ENCODE measurements at regions not wholly inside any gene's neighbourhood (a gene's known extent, or its start where the extent isn't known, plus 50 kb on each side); places are given as distances from the start of the nearest gene placed in this dataset.

DNA sequence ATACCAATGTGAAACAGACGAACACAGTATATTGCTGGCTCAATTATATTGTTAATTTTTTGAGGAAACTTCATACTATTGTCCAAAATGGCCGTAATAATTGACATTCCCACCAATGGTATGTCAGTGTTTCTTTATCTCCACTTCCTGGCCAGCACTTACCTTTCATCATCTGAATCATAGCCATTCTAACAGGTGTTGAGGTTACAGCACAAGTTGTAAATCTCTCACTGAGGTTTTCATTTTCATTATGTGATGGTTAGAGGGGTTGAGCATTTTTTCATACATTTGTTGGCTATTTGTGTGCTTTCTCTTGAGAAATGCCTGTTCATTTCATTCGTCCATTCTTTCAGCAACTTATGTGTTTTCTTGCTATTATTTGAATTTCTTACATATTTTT is 824.0 kb downstream of the UQCRFS1 start:
- no peaks in the 10 kb centered on the region for H3K79me2 ChIP-seq (ENCODE audit: insufficient read depth, low read length)
- no peaks in the 10 kb centered on the region for H3F3A ChIP-seq (ENCODE audit: low read depth)
- TF ChIP-seq, protein P1, sequence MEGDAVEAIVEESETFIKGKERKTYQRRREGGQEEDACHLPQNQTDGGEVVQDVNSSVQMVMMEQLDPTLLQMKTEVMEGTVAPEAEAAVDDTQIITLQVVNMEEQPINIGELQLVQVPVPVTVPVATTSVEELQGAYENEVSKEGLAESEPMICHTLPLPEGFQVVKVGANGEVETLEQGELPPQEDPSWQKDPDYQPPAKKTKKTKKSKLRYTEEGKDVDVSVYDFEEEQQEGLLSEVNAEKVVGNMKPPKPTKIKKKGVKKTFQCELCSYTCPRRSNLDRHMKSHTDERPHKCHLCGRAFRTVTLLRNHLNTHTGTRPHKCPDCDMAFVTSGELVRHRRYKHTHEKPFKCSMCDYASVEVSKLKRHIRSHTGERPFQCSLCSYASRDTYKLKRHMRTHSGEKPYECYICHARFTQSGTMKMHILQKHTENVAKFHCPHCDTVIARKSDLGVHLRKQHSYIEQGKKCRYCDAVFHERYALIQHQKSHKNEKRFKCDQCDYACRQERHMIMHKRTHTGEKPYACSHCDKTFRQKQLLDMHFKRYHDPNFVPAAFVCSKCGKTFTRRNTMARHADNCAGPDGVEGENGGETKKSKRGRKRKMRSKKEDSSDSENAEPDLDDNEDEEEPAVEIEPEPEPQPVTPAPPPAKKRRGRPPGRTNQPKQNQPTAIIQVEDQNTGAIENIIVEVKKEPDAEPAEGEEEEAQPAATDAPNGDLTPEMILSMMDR (conservative IDR thresholded peaks at IDR 0.05; ENCODE audit: low read length): no peak
- no peak for TF ChIP-seq EZH2phosphoT487 (IDR thresholded peaks at IDR 0.05; ENCODE audit: borderline replicate concordance)
- H3K4me2 ChIP-seq (ENCODE audit: low read depth, low read length, poor library complexity, severe bottlenecking): no peak overlapping the region
- no peaks in the 10 kb centered on the region for H3K9me2 ChIP-seq (replicated peaks; ENCODE audit: low read depth, low read length)
- no peaks in the 10 kb centered on the region for H3K4me1 ChIP-seq (ENCODE audit: insufficient read depth, low read length, poor library complexity, severe bottlenecking)
- no peaks in the 10 kb centered on the region for H4K20me1 ChIP-seq (ENCODE audit: insufficient read depth, low read length, poor library complexity, severe bottlenecking)
- H3K36me3 ChIP-seq (ENCODE audit: insufficient read depth, low read length): no peaks in the 10 kb centered on the region
- no peak overlapping the region for H3K9ac ChIP-seq (ENCODE audit: low read depth, low read length, poor library complexity, severe bottlenecking)
- H3K9me3 ChIP-seq (ENCODE audit: insufficient read depth, low read depth, low read length): no peaks in the 10 kb centered on the region; the same call in 1 of the 2 replicates
- no peak overlapping the region for H2AFZ ChIP-seq (ENCODE audit: low read length)
- H3K4me3 ChIP-seq (ENCODE audit: low read length, poor library complexity, severe bottlenecking): no peak overlapping the region
- H3K27me3 ChIP-seq (ENCODE audit: insufficient read depth, low read length, poor library complexity, severe bottlenecking): no peaks in the 10 kb centered on the region

DNA sequence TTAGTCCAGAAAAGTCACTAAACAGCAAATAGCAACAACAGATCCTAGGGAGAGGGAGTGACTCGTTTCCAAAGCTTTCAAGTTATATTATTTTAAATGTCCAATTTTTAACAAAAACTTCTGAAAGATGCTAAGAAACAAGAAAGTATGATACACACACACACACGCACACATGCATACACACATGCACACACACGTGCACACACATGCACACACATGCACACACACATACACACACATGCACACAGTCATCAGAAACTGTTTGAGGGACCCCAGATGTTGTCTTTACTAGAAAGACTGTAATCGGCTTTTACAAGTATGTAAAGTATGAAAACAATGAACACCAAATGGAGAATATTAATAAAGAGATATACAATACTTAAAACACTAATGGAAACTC is 825.4 kb downstream of the UQCRFS1 start:
- Histone ChIP-seq H3K4me3 (ENCODE audit: low read length, poor library complexity, severe bottlenecking) (no peak overlapping the region), H3K27me3 (ENCODE audit: insufficient read depth, low read length, poor library complexity, severe bottlenecking) (no peaks in the 10 kb centered on the region), H3K79me2 (ENCODE audit: insufficient read depth, low read length) (no peaks in the 10 kb centered on the region), H3K4me2 (ENCODE audit: low read depth, low read length, poor library complexity, severe bottlenecking) (no peak overlapping the region), H3K9ac (ENCODE audit: low read depth, low read length, poor library complexity, severe bottlenecking) (no peak overlapping the region), H3K36me3 (ENCODE audit: insufficient read depth, low read length) (no peaks in the 10 kb centered on the region), H3K9me3 (ENCODE audit: insufficient read depth, low read depth, low read length) (no peaks in the 10 kb centered on the region; the same call in 1 of the 2 replicates), H3F3A (ENCODE audit: low read depth) (no peaks in the 10 kb centered on the region), H2AFZ (ENCODE audit: low read length) (no peak overlapping the region), H3K9me2 (replicated peaks; ENCODE audit: low read depth, low read length) (no peaks in the 10 kb centered on the region), H3K4me1 (ENCODE audit: insufficient read depth, low read length, poor library complexity, severe bottlenecking) (no peaks in the 10 kb centered on the region), H4K20me1 (ENCODE audit: insufficient read depth, low read length, poor library complexity, severe bottlenecking) (no peaks in the 10 kb centered on the region)
- TF ChIP-seq, protein P1 (conservative IDR thresholded peaks at IDR 0.05; ENCODE audit: low read length): no peak
- TF ChIP-seq EZH2phosphoT487 (IDR thresholded peaks at IDR 0.05; ENCODE audit: borderline replicate concordance): no peak

DNA sequence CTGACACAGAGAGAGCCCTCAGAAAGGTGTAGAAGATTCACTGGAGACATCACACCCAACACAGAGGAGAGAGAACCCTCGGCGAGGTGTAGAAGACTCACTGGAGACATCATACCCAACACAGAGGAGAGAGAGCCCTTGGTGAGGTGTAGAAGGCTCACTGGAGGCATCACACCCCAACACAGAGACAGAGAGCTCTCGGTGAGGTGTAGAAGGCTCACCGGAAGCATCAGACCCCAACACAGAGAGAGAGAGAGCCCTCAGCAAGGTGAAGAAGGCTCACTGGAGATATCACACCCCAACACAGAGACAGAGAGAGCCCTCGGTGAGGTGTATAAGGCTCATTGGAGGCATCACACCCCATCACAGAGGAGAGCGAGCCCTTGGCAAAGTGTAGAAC is 826.5 kb downstream of the UQCRFS1 start:
- H3K4me3 ChIP-seq (ENCODE audit: low read length, poor library complexity, severe bottlenecking): no peak overlapping the region
- H3K27me3 ChIP-seq (ENCODE audit: insufficient read depth, low read length, poor library complexity, severe bottlenecking): no peaks in the 10 kb centered on the region
- H4K20me1 ChIP-seq (ENCODE audit: insufficient read depth, low read length, poor library complexity, severe bottlenecking): no peaks in the 10 kb centered on the region
- H3K36me3 ChIP-seq (ENCODE audit: insufficient read depth, low read length): no peaks in the 10 kb centered on the region
- no peak overlapping the region for H3K9ac ChIP-seq (ENCODE audit: low read depth, low read length, poor library complexity, severe bottlenecking)
- H3F3A ChIP-seq (ENCODE audit: low read depth): no peaks in the 10 kb centered on the region
- H3K79me2 ChIP-seq (ENCODE audit: insufficient read depth, low read length): no peaks in the 10 kb centered on the region
- no peaks in the 10 kb centered on the region for H3K4me1 ChIP-seq (ENCODE audit: insufficient read depth, low read length, poor library complexity, severe bottlenecking)
- no peaks in the 10 kb centered on the region; the same call in 1 of the 2 replicates for H3K9me3 ChIP-seq (ENCODE audit: insufficient read depth, low read depth, low read length)
- H3K9me2 ChIP-seq (replicated peaks; ENCODE audit: low read depth, low read length): no peaks in the 10 kb centered on the region
- no peak for TF ChIP-seq EZH2phosphoT487 (IDR thresholded peaks at IDR 0.05; ENCODE audit: borderline replicate concordance)
- TF ChIP-seq, protein P1 (conservative IDR thresholded peaks at IDR 0.05; ENCODE audit: low read length): no peak
- H3K4me2 ChIP-seq (ENCODE audit: low read depth, low read length, poor library complexity, severe bottlenecking): no peak overlapping the region
- H2AFZ ChIP-seq (ENCODE audit: low read length): no peak overlapping the region

Data from Loucy (cell line).